GM18868 (cell line): ENCODE measurements at regions not wholly inside any gene's neighbourhood (a gene's known extent, or its start where the extent isn't known, plus 50 kb on each side); places are given as distances from the start of the nearest gene placed in this dataset.
"Not testable (repeated sequence)": the region's sequence is repeated elsewhere in the genome, so short reads cannot be mapped to it uniquely, and the experiment has no call there.

Experiments
- ATAC-seq: cut with Tn5 transposase; IDR thresholded peaks from one replicate; pipeline ENCODE4 v1.9.1; 2021; ENCODE audit warnings: mild to moderate bottlenecking, moderate library complexity; ENCODE audit not compliant: unreplicated experiment

- ATAC-seq = no peak
These were observed 377.0 kb downstream of the IPMK start for GRCh38 chr10:57890691-57891090.

DNA sequence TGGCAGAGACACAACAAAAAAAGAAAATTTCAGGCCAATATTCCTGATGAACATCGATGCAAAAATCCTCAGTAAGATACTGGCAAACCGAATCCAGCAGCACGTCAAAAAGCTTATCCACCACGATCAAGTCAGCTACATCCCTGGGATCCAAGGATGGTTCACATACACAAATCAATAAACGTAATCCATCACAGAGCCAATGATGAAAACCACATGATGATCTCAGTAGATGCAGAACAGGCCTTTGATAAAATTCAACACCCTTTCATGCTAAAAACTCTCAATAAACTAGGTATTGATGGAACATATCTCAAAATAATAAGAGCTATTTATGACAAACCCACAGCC is 382.1 kb downstream of the IPMK start:
- not testable (repeated sequence) for ATAC-seq

GRCh38 chr10:57884965-57885617 is 382.6 kb downstream of the IPMK start:
- no peak for ATAC-seq

GRCh38 chr10:57884407-57884806 is 383.3 kb downstream of the IPMK start:
- ATAC-seq = no peak

DNA sequence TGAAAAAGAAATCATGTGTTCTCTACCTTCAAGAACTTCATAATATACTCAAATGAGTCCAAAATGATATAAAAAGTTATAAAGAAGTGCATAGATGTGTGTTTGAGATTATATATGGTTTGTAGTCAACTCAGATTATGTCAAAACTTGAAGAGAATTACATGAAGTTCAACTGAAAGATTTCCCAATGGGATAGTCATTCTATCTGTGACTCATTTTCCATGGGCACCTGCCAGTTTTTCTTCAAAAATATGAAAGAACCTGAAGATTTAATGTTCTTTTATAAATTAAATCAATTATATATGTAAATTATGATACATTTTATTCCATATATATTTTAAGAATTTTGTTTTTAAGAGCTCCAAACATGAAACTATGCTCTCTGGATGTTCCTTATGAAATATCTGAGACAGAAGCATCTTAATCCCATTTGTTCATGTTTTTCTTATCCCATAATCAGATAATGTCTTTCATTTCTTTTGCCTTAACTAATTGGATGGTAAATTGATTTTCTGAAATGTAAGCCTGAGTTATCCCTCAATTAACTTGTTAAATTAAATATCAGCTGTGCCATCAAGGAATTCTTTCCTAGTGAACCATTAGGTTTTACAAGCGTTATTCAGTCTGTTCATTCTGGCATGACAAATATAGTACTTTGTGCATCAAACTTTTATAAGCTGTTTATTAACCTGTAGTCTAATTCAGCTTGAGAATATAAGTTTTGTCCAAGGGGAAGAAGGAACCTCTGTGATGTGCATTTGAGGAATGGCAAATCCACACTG is 387.1 kb downstream of the IPMK start:
- ATAC-seq = no peak

- no peak for ATAC-seq
These were observed 392.9 kb downstream of the IPMK start for GRCh38 chr10:57874810-57875209.

GRCh38 chr10:57867241-57867640 is 400.5 kb downstream of the IPMK start:
- ATAC-seq = no peak

GRCh38 chr10:57864765-57865680 is 402.7 kb downstream of the IPMK start:
- ATAC-seq = no peak

DNA sequence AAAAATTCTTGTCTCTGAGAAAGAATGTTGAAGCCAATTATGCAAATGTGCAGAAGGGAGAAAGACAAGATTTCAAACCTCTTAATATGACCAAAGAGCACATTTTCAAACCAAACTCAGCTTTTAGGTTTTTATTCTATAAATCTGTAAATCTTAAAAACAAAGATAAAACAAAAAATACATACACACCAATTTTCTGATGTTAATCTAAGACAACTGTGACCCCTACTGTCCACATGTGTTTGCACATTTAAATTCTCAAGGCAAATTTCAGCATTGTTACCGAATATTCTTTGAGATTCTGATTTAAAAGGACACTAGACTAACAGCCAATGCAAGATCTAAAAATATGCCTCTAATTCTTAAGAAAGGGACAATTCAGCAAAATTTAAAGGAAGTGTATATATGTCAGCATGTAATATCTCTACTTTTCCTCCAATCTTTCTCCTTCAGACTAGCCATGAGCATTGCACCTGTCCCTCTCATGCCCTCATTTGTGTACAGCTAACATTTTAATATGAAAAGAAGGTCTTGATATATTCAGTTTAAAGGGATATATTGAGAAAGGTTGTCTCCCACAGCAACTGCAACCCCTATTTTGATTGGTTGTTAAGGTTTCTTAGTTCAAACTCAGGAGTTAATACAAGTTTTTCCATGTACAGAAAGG is 417.9 kb downstream of the IPMK start:
- no peak for ATAC-seq

GRCh38 chr10:57846307-57847065 is 421.2 kb downstream of the IPMK start:
- no peak for ATAC-seq

- no peak for ATAC-seq
These were observed 423.2 kb downstream of the IPMK start for GRCh38 chr10:57844387-57844998.

- no peak for ATAC-seq
These were observed 436.7 kb downstream of the IPMK start for GRCh38 chr10:57830877-57831560.

- ATAC-seq = no peak
These were observed 442.7 kb downstream of the IPMK start for GRCh38 chr10:57825015-57825414.

- ATAC-seq = no peak
These were observed 444.3 kb downstream of the IPMK start for GRCh38 chr10:57823398-57823797.

DNA sequence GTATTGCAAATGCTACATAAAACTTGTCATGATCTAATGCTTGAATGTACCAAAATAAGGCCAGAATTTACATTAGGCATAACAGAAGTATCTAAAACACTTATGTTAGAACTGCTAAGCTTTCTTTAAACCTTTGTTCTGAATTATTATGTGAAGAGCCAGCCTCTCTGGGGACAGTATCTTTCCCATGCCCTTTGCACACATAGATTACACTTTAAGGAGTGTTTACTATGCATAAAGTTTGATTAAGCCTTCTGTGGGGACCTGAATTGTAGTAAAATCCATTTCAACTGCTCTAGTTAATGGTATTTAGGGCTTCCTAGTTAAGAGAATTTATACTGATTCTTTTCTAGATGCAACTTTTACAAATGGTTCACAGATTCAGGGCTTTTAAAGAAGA is 444.7 kb downstream of the IPMK start:
- no peak for ATAC-seq

- no peak for ATAC-seq
These were observed 449.2 kb downstream of the IPMK start for GRCh38 chr10:57818522-57818921.

DNA sequence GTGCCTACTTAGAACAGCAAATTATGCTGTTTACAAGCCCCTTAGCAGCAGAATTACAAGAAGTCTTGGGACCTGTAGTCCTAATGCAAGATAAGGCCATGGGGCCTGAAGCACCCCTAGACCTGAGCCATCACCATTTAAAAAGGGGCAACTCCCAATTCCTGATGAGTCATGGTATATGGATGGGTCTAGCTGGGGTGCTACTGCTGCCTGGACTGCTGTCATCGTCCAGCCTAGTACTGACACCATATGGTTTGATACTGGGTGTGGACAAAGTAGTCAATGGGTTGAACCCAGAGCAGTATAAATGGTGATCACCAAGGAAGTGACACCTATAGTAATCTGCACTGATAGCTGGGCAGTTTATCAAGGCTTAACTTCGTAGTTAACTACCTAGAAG is 450.0 kb downstream of the IPMK start:
- ATAC-seq = no peak

DNA sequence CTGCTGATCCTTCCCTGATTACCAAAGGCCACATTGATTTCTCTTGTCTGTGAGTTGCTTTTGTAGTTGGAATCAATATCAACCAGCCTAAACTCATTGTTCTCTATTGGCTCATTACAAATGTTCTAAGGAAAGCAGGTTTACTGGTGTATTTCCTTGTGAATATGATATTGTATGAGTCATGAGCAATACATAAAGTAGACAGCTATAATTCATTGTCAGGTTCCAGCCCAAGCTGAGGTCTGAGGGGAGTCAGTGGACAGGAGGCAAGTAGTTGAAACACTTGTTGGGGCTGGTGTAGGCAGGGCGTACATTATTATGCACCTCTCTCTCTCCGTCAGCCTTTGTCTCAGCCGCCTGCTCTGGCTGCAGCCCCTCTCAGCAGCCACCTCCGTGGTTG is 451.7 kb downstream of the IPMK start:
- ATAC-seq = no peak

- ATAC-seq = no peak
These were observed 457.7 kb downstream of the IPMK start for GRCh38 chr10:57809961-57810360.
